Liver (tissue), 8 donors: ENCODE measurements at regions not wholly inside any gene's neighbourhood (a gene's known extent, or its start where the extent isn't known, plus 50 kb on each side); places are given as distances from the start of the nearest gene placed in this dataset.

Experiments used
- DNase-seq: peaks from one replicate; pipeline ENCODE4 v3.0.0-alpha.2; 2017; ENCODE audit warnings: low spot score
- H3K27ac ChIP-seq, 2 donors: one replicate each; pipeline ENCODE4 v1.7.0; 2013; ENCODE audit warnings: inconsistent platforms in 2 of 2, low read length in 2 of 2, control low read depth in 1 of 2, low read depth in 1 of 2, mild to moderate bottlenecking in 1 of 2
- H3K27me3 ChIP-seq, 4 donors: one replicate each; pipeline versions ENCODE4 v1.6.1 to v1.7.0; 2013; ENCODE audit warnings: low read length in 3 of 4, inconsistent platforms in 1 of 4, mild to moderate bottlenecking in 1 of 4, moderate library complexity in 1 of 4; ENCODE audit not compliant: control insufficient read depth in 4 of 4, insufficient read depth in 4 of 4
- H3K36me3 ChIP-seq, 4 donors: one replicate each; pipeline versions ENCODE4 v1.6.1 to v1.7.0; 2013; ENCODE audit warnings: low read length in 3 of 4, mild to moderate bottlenecking in 3 of 4, low read depth in 1 of 4, moderate library complexity in 1 of 4; ENCODE audit not compliant: control insufficient read depth in 4 of 4, insufficient read depth in 3 of 4
- H3K4me1 ChIP-seq, 4 donors: one replicate each; pipeline versions ENCODE4 v1.6.1 to v1.7.0; 2013; ENCODE audit warnings: low read length in 3 of 4, mild to moderate bottlenecking in 3 of 4, moderate library complexity in 1 of 4; ENCODE audit not compliant: control insufficient read depth in 4 of 4, insufficient read depth in 4 of 4
- H3K4me3 ChIP-seq, 3 donors: one replicate each; pipeline versions ENCODE4 v1.6.1 to v1.7.0; 2013; ENCODE audit warnings: low read length in 3 of 3, control low read depth in 1 of 3, low read depth in 1 of 3, mild to moderate bottlenecking in 1 of 3
- H3K9ac ChIP-seq, 2 donors: one replicate each; pipeline ENCODE4 v1.7.0; 2013; ENCODE audit warnings: low read length in 2 of 2, mild to moderate bottlenecking in 2 of 2, moderate library complexity in 2 of 2, control low read depth in 1 of 2, low read depth in 1 of 2
- H3K9me3 ChIP-seq, 4 donors: one replicate each; pipeline versions ENCODE4 v1.6.1 to v1.7.0; 2013; ENCODE audit warnings: low read length in 3 of 4; ENCODE audit not compliant: control insufficient read depth in 4 of 4
- ATF3 ChIP-seq: IDR thresholded peaks from 2 replicates; pipeline ENCODE4 v1.6.1; 2016; ENCODE audit warnings: antibody characterized with exemption
- EGR1 ChIP-seq, 2 donors: IDR thresholded peaks; 2 replicates each; pipeline ENCODE4 v1.6.1; 2016 to 2018; ENCODE audit warnings: antibody characterized with exemption in 2 of 2, low read depth in 2 of 2
- FOXA1 ChIP-seq: IDR thresholded peaks from 2 replicates; pipeline ENCODE4 v1.6.1; 2016; ENCODE audit warnings: antibody characterized with exemption
- FOXA2 ChIP-seq: IDR thresholded peaks from 2 replicates; pipeline ENCODE4 v1.6.1; 2016; ENCODE audit warnings: antibody characterized with exemption
- GABPA ChIP-seq, 2 donors: IDR thresholded peaks in 1 of 2; conservative IDR thresholded peaks in 1 of 2; 2 replicates each; pipeline ENCODE4 v1.6.1; 2016; ENCODE audit warnings: antibody characterized with exemption in 2 of 2, mild to moderate bottlenecking in 1 of 2, moderate library complexity in 1 of 2
- HNF4A ChIP-seq, 2 donors: conservative IDR thresholded peaks; 2 replicates each; pipeline ENCODE4 v1.6.1; 2016; ENCODE audit warnings: antibody characterized with exemption in 2 of 2, mild to moderate bottlenecking in 2 of 2
- HNF4G ChIP-seq: IDR thresholded peaks from 2 replicates; pipeline ENCODE4 v1.6.1; 2016; ENCODE audit warnings: antibody characterized with exemption
- JUND ChIP-seq, 2 donors: IDR thresholded peaks; 2 replicates each; pipeline ENCODE4 v1.6.1; 2016; ENCODE audit warnings: antibody characterized with exemption in 2 of 2
- NR2F2 ChIP-seq: IDR thresholded peaks from 2 replicates; pipeline ENCODE4 v1.6.1; 2016; ENCODE audit warnings: antibody characterized with exemption
- RXRA ChIP-seq, 2 donors: IDR thresholded peaks; 2 replicates each; pipeline ENCODE4 v1.6.1; 2017 to 2018; ENCODE audit warnings: antibody characterized with exemption in 2 of 2, mild to moderate bottlenecking in 1 of 2
- SP1 ChIP-seq: IDR thresholded peaks from 2 replicates; pipeline ENCODE4 v1.6.1; 2018; ENCODE audit warnings: antibody characterized with exemption, mild to moderate bottlenecking
- TAF1 ChIP-seq: conservative IDR thresholded peaks from 2 replicates; pipeline ENCODE4 v1.6.1; 2016; ENCODE audit warnings: antibody characterized with exemption, mild to moderate bottlenecking
- YY1 ChIP-seq: IDR thresholded peaks from 2 replicates; pipeline ENCODE4 v1.6.1; 2016; ENCODE audit warnings: antibody characterized with exemption, mild to moderate bottlenecking
- ZBTB33 ChIP-seq: IDR thresholded peaks from 2 replicates; pipeline ENCODE4 v1.6.1; 2016; ENCODE audit warnings: antibody characterized with exemption
- WGBS: extraction: QIAGEN DNeasy Blood & Tissue Kit; methylation state at CpG from one replicate; pipeline ENCODE4 v1.1.7; 2013; 5-methylcytosine and 5-hydroxymethylcytosine counted together
- TF ChIP-seq, protein P1 (sequence below): IDR thresholded peaks from 2 replicates; pipeline ENCODE4 v1.6.1; 2016; ENCODE audit warnings: antibody characterized with exemption, mild to moderate bottlenecking
- TF ChIP-seq, protein P2 (sequence below): IDR thresholded peaks from 2 replicates; pipeline ENCODE4 v1.6.1; 2016; ENCODE audit warnings: antibody characterized with exemption
- TF ChIP-seq, protein P3 (sequence below): fragments of 150-350 bp; IDR thresholded peaks from 2 replicates; pipeline ENCODE4 v1.5.1; 2017; ENCODE audit warnings: improper control_type of control experiment, low read depth, low read length; ENCODE audit not compliant: missing input control
- donor health status: healthy.
- donor health status: healthy.
- donor health status: healthy.
- donor health status: healthy.
- donor health status: healthy.

GRCh38 chr14:44168566-44168965 lies 338.5 kb downstream of the FSCB start:
- H3K36me3 ChIP-seq = no peaks in the 10 kb centered on the region
- DNase-seq = no peak
- H3K4me3 ChIP-seq = no peak overlapping the region
- TF ChIP-seq ATF3 (no peak), YY1 (no peak)
- TF ChIP-seq, protein P1, sequence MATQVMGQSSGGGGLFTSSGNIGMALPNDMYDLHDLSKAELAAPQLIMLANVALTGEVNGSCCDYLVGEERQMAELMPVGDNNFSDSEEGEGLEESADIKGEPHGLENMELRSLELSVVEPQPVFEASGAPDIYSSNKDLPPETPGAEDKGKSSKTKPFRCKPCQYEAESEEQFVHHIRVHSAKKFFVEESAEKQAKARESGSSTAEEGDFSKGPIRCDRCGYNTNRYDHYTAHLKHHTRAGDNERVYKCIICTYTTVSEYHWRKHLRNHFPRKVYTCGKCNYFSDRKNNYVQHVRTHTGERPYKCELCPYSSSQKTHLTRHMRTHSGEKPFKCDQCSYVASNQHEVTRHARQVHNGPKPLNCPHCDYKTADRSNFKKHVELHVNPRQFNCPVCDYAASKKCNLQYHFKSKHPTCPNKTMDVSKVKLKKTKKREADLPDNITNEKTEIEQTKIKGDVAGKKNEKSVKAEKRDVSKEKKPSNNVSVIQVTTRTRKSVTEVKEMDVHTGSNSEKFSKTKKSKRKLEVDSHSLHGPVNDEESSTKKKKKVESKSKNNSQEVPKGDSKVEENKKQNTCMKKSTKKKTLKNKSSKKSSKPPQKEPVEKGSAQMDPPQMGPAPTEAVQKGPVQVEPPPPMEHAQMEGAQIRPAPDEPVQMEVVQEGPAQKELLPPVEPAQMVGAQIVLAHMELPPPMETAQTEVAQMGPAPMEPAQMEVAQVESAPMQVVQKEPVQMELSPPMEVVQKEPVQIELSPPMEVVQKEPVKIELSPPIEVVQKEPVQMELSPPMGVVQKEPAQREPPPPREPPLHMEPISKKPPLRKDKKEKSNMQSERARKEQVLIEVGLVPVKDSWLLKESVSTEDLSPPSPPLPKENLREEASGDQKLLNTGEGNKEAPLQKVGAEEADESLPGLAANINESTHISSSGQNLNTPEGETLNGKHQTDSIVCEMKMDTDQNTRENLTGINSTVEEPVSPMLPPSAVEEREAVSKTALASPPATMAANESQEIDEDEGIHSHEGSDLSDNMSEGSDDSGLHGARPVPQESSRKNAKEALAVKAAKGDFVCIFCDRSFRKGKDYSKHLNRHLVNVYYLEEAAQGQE = no peak
- H3K9ac ChIP-seq = no peak overlapping the region
- H3K27ac ChIP-seq = no peak overlapping the region
- H3K27me3 ChIP-seq = no peaks in the 10 kb centered on the region
- H3K9me3 ChIP-seq = no peaks in the 10 kb centered on the region
- H3K4me1 ChIP-seq = peaks cover 0 to 5% (median 2%) of the 10 kb centered on the region in 4 donors

- Histone ChIP-seq H3K4me3 (no peak overlapping the region), H3K9ac (no peak overlapping the region), H3K9me3 (no peaks in the 10 kb centered on the region), H3K4me1 (peaks cover 0 to 5% (median 2%) of the 10 kb centered on the region in 4 donors), H3K27ac (no peak overlapping the region), H3K36me3 (no peaks in the 10 kb centered on the region), H3K27me3 (no peaks in the 10 kb centered on the region)
- no peak for TF ChIP-seq JUND (IDR thresholded peaks at IDR 0.05)
- TF ChIP-seq FOXA1 = no peak
- no peak for TF ChIP-seq GABPA (IDR thresholded peaks at IDR 0.05 in 1 of 2, conservative IDR thresholded peaks at IDR 0.05 in 1 of 2)
- TF ChIP-seq HNF4A (conservative IDR thresholded peaks at IDR 0.05) = no peak
- TF ChIP-seq ZBTB33 = no peak
- TF ChIP-seq, protein P2, sequence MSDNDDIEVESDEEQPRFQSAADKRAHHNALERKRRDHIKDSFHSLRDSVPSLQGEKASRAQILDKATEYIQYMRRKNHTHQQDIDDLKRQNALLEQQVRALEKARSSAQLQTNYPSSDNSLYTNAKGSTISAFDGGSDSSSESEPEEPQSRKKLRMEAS = no peak
- no peak for TF ChIP-seq RXRA (IDR thresholded peaks at IDR 0.05)
- TF ChIP-seq EGR1 (IDR thresholded peaks at IDR 0.05; ENCODE audit: low read depth in 2 of 2) = no peak
- TF ChIP-seq, protein P3, sequence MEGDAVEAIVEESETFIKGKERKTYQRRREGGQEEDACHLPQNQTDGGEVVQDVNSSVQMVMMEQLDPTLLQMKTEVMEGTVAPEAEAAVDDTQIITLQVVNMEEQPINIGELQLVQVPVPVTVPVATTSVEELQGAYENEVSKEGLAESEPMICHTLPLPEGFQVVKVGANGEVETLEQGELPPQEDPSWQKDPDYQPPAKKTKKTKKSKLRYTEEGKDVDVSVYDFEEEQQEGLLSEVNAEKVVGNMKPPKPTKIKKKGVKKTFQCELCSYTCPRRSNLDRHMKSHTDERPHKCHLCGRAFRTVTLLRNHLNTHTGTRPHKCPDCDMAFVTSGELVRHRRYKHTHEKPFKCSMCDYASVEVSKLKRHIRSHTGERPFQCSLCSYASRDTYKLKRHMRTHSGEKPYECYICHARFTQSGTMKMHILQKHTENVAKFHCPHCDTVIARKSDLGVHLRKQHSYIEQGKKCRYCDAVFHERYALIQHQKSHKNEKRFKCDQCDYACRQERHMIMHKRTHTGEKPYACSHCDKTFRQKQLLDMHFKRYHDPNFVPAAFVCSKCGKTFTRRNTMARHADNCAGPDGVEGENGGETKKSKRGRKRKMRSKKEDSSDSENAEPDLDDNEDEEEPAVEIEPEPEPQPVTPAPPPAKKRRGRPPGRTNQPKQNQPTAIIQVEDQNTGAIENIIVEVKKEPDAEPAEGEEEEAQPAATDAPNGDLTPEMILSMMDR = no peak
- TF ChIP-seq YY1 = no peak
- TF ChIP-seq HNF4G = no peak
- TF ChIP-seq ATF3 = no peak
- no peak for TF ChIP-seq TAF1
- no peak for TF ChIP-seq FOXA2
- TF ChIP-seq, protein P1 = no peak
- TF ChIP-seq NR2F2 = no peak
- no peak for TF ChIP-seq SP1
- 80% methylated on average over 2 of the region's 2 CpGs for WGBS
- DNase-seq = no peak
These were observed 340.5 kb downstream of the FSCB start for GRCh38 chr14:44166611-44167010.
